OCI-LY1 (cell line): ENCODE measurements at regions not wholly inside any gene's neighbourhood (a gene's known extent, or its start where the extent isn't known, plus 50 kb on each side); places are given as distances from the start of the nearest gene placed in this dataset.
"Not testable (repeated sequence)": the region's sequence is repeated elsewhere in the genome, so short reads cannot be mapped to it uniquely, and the experiment has no call there.

Source experiments
- H2AFZ ChIP-seq: fragments of 200-600 bp; sonication (generic), shearing (Covaris generic); 2 replicates; pipeline ENCODE4 v1.6.0; 2014; ENCODE audit warnings: antibody characterized with exemption, mild to moderate bottlenecking, low read length
- H3F3A ChIP-seq: fragments of 200-600 bp; sonication (generic), shearing (Covaris generic); 2 replicates; pipeline ENCODE4 v1.6.0; 2014; ENCODE audit warnings: mild to moderate bottlenecking, antibody characterized with exemption, low read length, moderate library complexity; ENCODE audit not compliant: insufficient read depth
- H3K27ac ChIP-seq: fragments of 200-600 bp; sonication (generic); 2 replicates; pipeline ENCODE4 v1.5.1; 2014; ENCODE audit warnings: low read length, mixed run types, mild to moderate bottlenecking, low read depth; ENCODE audit not compliant: poor library complexity, severe bottlenecking
- H3K27me3 ChIP-seq: fragments of 200-600 bp; sonication (generic); 2 replicates; pipeline ENCODE4 v1.6.0; 2014; ENCODE audit warnings: antibody characterized with exemption, mild to moderate bottlenecking, low read length, moderate library complexity; ENCODE audit not compliant: insufficient read depth
- H3K36me3 ChIP-seq: fragments of 200-600 bp; sonication (generic); 2 replicates; pipeline ENCODE4 v1.6.1; 2014; ENCODE audit warnings: mild to moderate bottlenecking, antibody characterized with exemption, low read length, moderate library complexity, mixed read lengths; ENCODE audit not compliant: insufficient read depth
- H3K4me1 ChIP-seq: fragments of 200-600 bp; sonication (generic); 2 replicates; pipeline ENCODE4 v1.5.1; 2014; ENCODE audit warnings: mild to moderate bottlenecking, low read length, moderate library complexity; ENCODE audit not compliant: insufficient read depth, severe bottlenecking
- H3K4me2 ChIP-seq: fragments of 200-600 bp; sonication (generic), shearing (Covaris generic); 2 replicates; pipeline ENCODE4 v1.6.1; 2014; ENCODE audit warnings: low read length
- H3K4me3 ChIP-seq: fragments of 200-600 bp; sonication (generic); 2 replicates; pipeline ENCODE4 v1.5.1; 2014; ENCODE audit warnings: low read length, low read depth, mild to moderate bottlenecking, mixed read lengths; ENCODE audit not compliant: poor library complexity, severe bottlenecking
- H3K79me2 ChIP-seq: fragments of 200-600 bp; shearing (Covaris generic); 2 replicates; pipeline ENCODE4 v1.6.1; 2016; ENCODE audit warnings: mixed run types, low read length, mixed read lengths; ENCODE audit not compliant: insufficient read depth
- H3K9ac ChIP-seq: fragments of 200-600 bp; sonication (generic), shearing (Covaris generic); 2 replicates; pipeline ENCODE4 v1.6.1; 2014; ENCODE audit warnings: mild to moderate bottlenecking, low read length, mixed read lengths
- H3K9me2 ChIP-seq: fragments of 200-600 bp; sonication (generic), shearing (Covaris generic); 2 replicates; pipeline ENCODE4 v1.6.1; 2014; ENCODE audit warnings: low read depth, mild to moderate bottlenecking, low read length, mixed read lengths
- H3K9me3 ChIP-seq: fragments of 200-600 bp; shearing (Covaris generic); 2 replicates; pipeline ENCODE4 v1.6.1; 2014; ENCODE audit warnings: low read length, mixed read lengths
- H4K20me1 ChIP-seq: fragments of 200-600 bp; sonication (generic), shearing (Covaris generic); 2 replicates; pipeline ENCODE4 v1.6.0; 2016; ENCODE audit warnings: mild to moderate bottlenecking, low read length; ENCODE audit not compliant: insufficient read depth
- EZH2 ChIP-seq: fragments of 200-600 bp; sonication (generic), shearing (Covaris generic); IDR thresholded peaks from 2 replicates; pipeline ENCODE4 v1.8.0; 2017; ENCODE audit warnings: borderline replicate concordance, mixed run types, mild to moderate bottlenecking, antibody characterized with exemption, low read length, moderate library complexity, mixed read lengths
- TF ChIP-seq, protein P1 (sequence below): fragments of 200-600 bp; sonication (generic), shearing (Covaris generic); IDR thresholded peaks from 2 replicates; pipeline ENCODE4 v1.5.1; 2017; ENCODE audit warnings: mild to moderate bottlenecking, antibody characterized with exemption, low read length, moderate library complexity, mixed read lengths

DNA sequence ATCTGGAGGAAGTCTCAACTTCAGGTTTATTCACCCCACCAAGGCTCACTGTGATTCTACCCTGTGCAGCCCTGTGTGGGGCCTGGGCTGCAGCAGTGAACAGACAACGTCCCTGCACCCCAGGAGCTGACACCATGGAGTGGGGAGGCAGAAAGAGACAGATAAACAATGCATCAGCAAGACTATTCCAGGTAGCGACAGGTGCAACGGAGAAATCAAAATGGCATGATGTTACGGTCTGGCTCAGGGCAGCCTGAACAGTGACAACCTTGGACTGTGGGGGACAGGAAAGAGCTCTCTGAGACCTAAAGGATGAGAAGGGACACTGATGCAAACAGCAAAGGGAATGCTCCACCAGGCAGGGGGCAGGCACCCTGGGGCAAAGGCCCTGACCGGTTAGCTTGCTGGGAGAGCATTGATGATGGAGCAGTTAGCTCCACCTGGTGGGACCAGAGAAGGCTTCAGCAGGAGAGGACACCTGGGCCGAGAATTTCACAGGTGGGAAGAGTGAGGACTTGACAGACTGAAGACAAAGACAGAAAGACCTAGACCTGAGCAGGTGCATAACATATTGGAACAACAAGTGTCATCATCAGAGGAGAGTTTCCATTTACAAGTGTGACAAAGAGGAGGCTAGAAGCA, 589.9 kb downstream of the MATN1 start:
- Histone ChIP-seq H3K4me1 (no peaks in the 10 kb centered on the region), H3K36me3 (no peaks in the 10 kb centered on the region), H3K27ac (no peak overlapping the region), H3K9me3 (no peaks in the 10 kb centered on the region), H3K9ac (no peak overlapping the region), H3K4me3 (no peak overlapping the region), H3K4me2 (no peak overlapping the region), H4K20me1 (no peaks in the 10 kb centered on the region), H3K79me2 (no peaks in the 10 kb centered on the region), H2AFZ (no peak overlapping the region), H3K9me2 (no peaks in the 10 kb centered on the region), H3K27me3 (peaks cover 5% of the 10 kb centered on the region; the same call in 1 of the 2 replicates), H3F3A (no peaks in the 10 kb centered on the region)
- no peak for TF ChIP-seq EZH2
- TF ChIP-seq, protein P1, sequence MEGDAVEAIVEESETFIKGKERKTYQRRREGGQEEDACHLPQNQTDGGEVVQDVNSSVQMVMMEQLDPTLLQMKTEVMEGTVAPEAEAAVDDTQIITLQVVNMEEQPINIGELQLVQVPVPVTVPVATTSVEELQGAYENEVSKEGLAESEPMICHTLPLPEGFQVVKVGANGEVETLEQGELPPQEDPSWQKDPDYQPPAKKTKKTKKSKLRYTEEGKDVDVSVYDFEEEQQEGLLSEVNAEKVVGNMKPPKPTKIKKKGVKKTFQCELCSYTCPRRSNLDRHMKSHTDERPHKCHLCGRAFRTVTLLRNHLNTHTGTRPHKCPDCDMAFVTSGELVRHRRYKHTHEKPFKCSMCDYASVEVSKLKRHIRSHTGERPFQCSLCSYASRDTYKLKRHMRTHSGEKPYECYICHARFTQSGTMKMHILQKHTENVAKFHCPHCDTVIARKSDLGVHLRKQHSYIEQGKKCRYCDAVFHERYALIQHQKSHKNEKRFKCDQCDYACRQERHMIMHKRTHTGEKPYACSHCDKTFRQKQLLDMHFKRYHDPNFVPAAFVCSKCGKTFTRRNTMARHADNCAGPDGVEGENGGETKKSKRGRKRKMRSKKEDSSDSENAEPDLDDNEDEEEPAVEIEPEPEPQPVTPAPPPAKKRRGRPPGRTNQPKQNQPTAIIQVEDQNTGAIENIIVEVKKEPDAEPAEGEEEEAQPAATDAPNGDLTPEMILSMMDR = no peak

DNA sequence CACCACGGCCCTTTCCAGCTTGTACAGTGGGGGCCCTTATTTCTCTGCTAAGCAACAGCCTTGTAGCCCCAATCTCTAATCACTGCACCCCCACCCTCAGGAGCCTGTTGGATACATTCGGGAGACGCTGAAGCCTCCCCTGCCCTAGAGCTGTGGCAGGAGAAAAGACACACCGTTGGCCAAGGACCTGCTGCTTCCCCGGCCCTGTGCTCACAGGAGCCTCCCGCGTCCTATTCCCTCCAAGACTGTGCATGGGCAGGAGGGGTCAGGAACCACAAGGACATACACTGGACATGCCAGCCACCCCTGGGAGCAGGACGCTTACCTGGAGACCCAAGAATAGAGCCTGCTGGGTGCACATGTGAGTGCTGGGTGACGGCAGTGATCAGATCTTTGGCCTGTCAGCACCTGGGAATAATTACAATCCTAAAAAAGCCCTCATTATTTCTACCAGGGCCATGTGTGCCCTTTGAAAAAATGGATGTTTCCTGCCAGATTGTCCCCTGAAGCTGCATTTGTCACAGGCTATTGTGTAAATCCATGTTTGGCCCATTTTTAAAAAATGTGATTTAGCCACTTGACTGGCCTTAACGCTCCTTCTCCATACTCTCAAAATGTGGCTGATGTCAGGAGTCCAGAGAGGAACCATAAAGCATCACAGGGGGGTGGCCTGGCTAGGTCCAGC, 590.6 kb downstream of the MATN1 start:
- H3K9ac ChIP-seq = no peak overlapping the region
- H3K4me1 ChIP-seq = no peaks in the 10 kb centered on the region
- no peak overlapping the region for H3K4me2 ChIP-seq
- H3K9me3 ChIP-seq = no peaks in the 10 kb centered on the region
- no peaks in the 10 kb centered on the region for H3K9me2 ChIP-seq
- no peak overlapping the region for H3K4me3 ChIP-seq
- peaks cover 5% of the 10 kb centered on the region; the same call in 1 of the 2 replicates for H3K27me3 ChIP-seq
- H4K20me1 ChIP-seq = no peaks in the 10 kb centered on the region
- no peak overlapping the region for H3K27ac ChIP-seq
- no peaks in the 10 kb centered on the region for H3K36me3 ChIP-seq
- TF ChIP-seq EZH2 = no peak
- TF ChIP-seq, protein P1 = no peak
- no peak overlapping the region for H2AFZ ChIP-seq
- H3K79me2 ChIP-seq = no peaks in the 10 kb centered on the region
- no peaks in the 10 kb centered on the region for H3F3A ChIP-seq

DNA sequence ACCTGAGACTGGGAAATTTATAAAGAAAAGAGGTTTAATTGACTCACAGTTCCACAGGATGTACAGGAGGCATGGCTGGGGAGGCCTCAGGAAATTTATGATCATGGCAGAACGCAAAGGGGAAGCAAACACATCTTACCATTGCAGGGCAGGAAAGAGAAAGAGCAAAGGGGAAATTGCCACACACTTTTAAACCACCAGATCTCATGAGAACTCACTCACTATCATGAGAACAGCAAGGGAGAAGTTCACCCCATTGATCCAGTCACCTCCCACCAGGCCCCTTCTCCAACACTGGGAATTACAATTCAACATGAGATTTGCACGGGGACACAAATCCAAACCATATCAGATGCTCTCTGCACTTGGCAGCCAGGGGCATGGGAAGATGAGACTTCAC, 592.8 kb downstream of the MATN1 start:
- H3K79me2 ChIP-seq, H3F3A ChIP-seq, H3K27me3 ChIP-seq, H3K36me3 ChIP-seq, H3K9ac ChIP-seq, H3K9me3 ChIP-seq, H4K20me1 ChIP-seq, H3K27ac ChIP-seq, H3K4me2 ChIP-seq, H3K4me3 ChIP-seq, H3K4me1 ChIP-seq, H3K9me2 ChIP-seq, H2AFZ ChIP-seq: not testable (repeated sequence)

DNA sequence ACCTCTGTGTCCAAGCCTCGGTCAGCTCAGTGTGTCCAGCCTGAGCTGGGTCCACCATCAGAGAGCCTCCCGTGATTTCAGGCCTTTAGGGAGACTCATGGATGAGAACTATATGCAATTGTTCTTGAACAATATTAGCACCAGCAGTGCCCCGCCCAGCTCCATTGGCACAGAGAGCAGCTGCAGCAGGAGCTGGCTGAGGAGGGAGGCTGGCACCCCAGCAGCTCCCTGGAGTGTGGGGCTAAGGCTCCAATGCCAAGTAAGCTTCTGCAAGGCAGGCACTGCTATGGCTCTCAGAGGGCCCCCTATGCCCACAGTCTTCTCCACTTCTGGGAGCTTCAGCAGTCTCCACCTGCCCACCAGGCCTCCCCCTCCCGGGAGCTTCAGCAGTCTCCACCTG, 593.3 kb downstream of the MATN1 start:
- no peak overlapping the region for H3K27ac ChIP-seq
- TF ChIP-seq, protein P1 = no peak
- TF ChIP-seq EZH2 = no peak
- no peaks in the 10 kb centered on the region for H3K27me3 ChIP-seq
- H3K4me2 ChIP-seq = no peak overlapping the region
- H3F3A ChIP-seq = no peaks in the 10 kb centered on the region
- no peaks in the 10 kb centered on the region for H3K36me3 ChIP-seq
- H3K79me2 ChIP-seq = no peaks in the 10 kb centered on the region
- H3K4me1 ChIP-seq = no peaks in the 10 kb centered on the region
- no peak overlapping the region for H3K4me3 ChIP-seq
- H3K9me2 ChIP-seq = no peaks in the 10 kb centered on the region
- H2AFZ ChIP-seq = no peak overlapping the region
- no peak overlapping the region for H3K9ac ChIP-seq
- H3K9me3 ChIP-seq = no peaks in the 10 kb centered on the region
- H4K20me1 ChIP-seq = no peaks in the 10 kb centered on the region
